ENCODE measurements at regions not wholly inside any gene's neighbourhood (a gene's known extent, or its start where the extent isn't known, plus 50 kb on each side); places are given as distances from the start of the nearest gene placed in this dataset.

DNA sequence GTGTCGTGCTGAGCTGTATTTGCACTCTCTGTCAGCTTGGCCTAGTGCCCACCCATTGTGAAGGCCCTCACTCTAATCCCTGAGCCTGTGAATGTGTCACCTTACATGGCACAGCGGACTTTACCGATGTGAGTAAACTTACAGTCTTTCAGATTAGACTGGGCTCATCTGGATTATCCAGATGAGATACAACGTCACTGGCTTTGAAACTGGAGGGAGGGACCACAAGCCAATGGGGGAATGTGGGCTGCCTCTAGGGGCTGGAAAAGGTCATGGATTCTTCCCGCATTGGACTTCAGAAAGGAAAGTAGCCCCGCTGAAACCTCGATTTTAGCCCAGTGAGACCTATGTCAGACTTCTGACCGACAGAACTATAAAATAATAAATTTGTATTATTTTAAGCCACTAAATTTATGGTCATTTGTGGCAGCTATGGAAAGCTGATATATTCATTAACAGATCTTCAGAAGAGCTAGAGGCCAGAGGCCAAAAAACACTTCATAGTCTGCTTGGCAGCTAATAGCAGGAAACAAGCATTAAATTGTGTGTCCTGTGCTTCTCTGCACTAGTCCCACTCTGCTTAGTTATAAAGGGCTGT lies 139.0 kb upstream of the GAS1 start:
- DNase-seq, result no peak

DNA sequence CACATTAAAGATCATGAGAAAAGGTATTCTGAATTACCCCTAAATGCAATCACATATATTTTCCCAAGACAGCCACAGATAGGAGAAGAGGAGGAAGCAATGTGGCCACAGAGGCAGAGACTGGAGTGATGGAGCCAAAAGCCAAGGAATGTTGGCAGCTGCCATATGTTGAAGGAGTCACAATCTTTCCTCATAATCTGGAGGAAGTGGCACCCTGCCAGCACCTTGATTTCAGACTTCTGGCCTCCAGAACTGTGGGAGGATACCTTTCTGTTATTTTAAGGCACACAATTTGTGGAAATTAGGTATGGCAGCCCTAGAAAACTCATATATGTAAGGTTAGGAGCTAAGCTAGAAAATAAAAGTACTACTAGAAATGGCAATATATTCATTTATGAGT lies 139.9 kb upstream of the GAS1 start:
- DNase-seq, result no peak

DNA sequence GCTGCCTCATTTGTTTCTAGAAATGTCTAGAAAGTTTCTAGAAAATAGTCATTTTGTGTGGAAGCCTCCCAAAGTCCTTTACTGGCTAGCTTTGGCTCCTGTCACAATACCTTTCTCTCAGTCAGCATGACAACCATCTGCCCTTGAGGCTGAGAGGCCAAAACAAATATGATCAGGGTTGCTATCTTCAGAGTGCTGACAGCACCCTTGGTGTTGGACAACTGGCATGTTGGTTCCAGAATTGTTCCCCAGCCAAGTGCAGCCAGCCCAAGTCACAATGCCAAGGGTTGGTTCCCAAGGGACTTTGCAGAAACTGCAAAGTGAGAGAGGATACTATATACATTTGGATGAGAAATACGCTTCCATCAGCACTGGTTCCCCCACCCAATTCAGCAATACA lies 140.9 kb upstream of the GAS1 start:
- no peak for DNase-seq

DNA sequence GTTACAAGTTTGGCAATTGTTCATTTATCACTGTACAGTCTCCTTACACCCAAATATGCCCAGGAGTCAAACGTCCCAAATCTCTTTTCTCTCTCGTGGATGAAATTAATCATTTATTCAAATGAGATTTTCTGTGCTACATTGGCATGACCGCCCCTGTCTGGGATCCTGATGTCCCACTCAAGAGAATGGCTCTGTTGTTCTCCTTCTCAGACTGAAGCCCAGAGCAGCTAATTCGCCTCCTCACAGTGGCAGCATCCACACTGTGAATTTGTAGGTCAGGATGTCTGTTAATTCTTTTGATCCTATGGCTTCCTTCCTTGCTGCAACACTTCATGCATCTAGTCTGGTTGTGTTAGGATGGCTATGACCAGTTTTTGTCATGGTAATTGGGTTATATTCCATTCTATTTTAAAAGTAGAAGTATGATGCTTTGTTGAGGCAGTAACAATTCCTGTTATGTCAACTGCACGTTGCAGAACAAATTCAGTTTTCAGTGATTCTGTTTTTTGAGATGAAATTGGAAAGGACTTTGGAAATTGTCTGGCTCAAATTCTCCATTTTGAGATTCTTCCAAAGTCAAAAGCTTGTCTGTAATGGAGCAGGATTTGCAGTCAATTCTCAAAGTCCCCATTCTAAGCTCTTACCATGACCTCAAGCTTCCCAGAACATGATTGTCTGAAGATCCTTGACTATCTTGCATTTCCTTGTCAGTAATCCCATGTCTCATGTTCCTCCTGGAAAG lies 141.5 kb upstream of the GAS1 start:
- no peak for DNase-seq

DNA sequence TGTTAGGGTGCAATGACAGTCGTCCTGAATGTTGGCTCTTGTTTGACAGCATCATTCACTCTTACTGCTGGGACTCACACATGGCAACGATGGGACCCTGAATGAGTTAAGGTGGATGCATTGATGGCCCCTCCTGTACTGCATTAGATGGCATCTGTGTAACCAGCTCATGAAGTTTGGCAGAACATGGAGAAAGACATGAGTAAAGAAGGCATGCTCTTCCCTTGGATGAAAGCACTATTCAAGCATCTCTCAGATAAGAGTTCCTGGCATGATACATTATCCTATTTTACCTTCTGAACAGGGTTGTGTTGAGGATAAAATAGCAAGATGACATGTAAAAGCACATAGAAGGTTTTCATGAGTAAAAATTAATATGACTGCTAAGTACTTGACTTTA lies 142.2 kb upstream of the GAS1 start:
- DNase-seq, result no peak

DNA sequence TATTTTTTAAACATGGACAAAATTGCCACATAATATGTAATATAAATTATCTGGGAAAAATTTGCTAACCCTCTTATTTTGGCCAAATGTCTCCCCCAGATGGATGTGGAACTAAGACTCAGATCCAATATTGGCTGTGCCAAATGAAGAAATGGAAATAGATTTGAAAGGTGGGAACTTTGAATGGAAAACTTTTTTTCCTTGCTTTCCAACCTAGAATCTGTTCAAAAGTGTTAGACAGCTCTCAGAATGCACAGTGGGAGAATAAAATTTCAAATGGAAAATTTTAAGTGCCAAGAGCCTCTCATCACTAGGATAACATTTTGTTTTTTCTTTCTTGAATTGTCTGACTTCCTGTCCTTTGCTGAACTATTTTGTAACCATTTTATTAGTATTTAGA lies 142.6 kb upstream of the GAS1 start:
- no peak for DNase-seq

DNA sequence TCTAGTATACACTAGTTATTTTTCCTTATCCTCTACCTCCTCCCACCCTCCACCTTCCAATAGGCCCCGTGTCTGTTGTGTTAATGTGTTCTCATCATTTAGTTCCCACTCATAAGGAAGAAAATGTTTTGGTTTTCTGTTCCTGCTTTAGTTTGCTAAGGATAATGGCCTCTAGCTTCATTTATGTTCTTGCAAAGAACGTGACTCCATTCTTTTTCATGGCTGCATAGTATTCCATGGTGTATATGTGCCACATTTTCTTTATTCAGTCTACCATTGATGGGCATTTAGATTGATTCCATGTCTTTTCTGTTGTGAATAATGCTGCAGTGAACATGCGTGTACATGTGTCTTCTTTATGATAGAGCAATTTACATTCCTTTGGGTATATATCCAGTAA lies 146.5 kb upstream of the GAS1 start:
- no peak for DNase-seq

DNA sequence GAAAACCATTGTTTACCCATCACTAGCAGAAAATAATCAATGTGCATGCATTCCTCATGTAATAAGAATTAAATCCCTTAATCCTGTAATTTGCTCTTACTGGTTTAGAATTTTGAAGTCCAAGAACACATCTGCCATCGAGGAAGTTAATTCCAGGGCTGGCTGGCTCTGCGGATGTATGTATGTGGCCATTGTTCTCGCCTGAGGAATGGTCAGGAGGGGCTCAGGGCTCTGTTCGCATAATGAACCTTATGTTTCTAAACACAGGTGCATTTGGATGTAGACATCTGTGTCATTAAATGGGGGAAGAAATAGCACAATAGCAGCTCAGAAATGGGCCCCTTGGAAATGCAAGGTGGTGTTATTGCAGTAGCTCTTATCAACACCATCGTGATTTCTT lies 148.6 kb upstream of the GAS1 start:
- DNase-seq, result no peak

DNA sequence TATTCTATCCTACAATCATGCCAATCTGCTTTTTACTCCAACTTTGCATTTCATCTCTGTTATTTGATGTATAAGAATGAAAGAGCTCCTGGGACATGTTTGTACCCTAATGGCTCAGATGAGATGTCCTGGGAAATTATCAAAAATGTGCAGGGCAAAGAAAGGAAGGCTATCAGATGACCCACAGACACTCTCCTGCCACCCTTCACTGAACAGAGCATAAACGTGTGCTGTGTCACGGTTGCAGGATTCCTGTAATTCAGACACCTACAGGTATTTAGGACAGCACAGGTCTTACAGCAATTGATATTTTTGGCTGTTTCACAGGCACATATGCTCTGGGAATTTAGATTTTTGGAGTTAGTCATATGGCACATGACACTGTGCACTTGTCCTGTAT lies 149.2 kb upstream of the GAS1 start:
- no peak for DNase-seq

DNA sequence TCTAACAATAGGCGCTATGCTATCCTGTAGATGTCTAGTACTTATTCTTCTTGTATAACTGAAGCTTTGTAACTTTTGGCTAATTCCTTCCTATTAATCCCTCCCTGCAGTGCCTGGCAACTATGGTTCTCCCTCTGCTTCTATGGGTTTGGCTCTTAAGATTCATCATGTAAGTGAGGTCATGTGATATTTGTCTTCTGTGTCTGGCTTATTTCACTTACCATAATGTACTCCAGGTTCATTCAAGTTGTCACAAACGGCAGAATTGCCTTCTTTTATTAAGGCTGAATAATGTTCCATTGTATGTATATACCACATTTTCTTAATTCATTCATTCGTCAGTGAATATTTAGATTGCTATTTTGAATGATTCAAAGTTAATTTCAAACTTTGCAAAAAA lies 149.9 kb upstream of the GAS1 start:
- DNase-seq, result no peak

DNA sequence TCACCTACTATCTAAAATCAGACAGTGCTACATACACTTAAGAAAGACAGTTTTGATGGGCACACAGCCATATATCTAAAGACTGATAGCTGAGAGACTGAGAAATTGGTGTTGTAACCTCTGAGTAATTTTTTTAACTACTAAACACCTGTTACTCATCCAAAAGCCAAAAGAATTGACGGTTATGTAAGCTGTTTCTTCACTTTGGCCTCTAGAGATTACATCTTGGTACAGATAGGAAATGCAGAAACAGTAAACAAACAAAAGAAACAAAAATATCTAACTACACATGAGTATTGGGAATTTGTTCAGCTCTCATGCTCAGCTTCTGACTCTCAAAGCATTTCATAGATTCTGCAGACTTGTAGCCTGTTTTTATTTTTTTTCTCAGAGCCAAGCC lies 152.1 kb upstream of the GAS1 start:
- DNase-seq, result no peak

DNA sequence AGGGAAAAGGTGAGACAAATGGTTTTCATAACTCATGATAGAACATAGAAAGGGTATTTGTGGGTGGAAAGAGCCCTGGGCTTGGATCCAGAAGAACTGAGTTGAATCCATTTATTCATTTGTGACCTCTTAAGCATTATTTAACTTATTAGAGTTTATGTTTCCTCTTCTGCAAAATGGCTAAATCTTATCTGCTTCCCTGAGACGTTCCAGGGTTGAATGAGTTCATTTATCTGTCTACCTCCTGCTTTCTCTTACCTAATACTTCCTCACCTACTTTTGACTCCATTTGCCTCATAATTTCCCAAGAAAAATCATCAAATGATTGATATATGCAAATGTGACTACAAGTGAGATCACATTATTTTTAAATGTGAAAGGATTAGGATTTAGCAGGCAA lies 152.7 kb upstream of the GAS1 start:
- no peak for DNase-seq

DNA sequence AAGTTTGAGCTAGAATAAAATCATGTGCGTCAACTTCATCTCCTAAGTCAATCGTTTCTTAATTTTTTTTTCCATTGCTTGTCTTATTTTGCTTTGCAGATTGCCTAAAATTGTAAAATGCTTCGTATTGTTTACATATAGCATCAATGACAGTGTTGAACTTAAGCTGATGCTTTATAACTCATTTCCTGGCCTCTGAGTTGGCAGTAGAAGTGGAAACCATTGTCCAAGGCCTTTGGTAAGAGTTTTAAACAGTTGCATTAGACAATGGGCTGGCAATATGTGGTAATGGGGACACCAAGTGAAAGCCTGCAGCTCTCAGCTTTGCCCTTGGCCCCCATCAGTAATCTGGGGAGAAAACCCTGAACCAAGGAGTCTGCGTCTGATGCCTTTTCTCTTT lies 154.8 kb upstream of the GAS1 start:
- DNase-seq, result no peak

DNA sequence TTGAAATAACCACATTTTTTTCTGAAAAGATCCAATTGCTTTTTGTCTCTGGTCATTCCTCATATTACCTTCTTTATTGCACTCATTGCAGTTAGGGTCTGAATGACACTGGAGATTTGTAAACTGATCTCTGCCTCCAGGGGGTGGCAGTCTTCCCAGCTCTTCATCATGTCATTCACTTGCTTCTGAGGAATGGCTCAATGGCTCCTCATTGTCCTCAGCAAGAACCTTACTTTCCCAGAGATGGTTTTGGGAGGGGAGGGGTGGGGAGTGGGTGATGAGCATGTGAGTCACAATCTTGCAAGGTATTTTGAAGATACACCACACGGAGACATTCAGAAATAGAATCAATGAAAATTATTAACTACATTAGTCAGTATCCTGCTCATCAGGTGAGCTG lies 159.8 kb upstream of the GAS1 start:
- no peak for DNase-seq

DNA sequence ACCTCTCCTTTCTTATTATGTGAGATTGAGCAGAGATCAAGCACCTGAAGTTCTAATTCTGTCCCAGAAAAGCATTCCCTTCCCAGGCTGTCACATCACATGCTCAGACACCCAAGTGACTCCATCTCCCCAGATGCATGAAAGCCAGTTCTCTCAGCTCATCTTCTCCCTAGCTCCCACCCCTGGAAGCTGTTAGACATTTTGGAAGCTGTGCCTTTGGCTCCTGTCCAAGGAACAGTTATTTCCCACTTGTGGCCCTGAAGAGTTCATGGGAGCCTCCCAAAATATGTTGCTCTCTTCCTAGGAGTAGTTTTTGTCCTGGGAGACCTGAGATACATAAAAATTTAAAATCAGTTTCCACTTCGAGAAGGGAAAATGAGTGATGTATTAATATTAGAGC lies 161.4 kb upstream of the GAS1 start:
- no peak for DNase-seq

DNA sequence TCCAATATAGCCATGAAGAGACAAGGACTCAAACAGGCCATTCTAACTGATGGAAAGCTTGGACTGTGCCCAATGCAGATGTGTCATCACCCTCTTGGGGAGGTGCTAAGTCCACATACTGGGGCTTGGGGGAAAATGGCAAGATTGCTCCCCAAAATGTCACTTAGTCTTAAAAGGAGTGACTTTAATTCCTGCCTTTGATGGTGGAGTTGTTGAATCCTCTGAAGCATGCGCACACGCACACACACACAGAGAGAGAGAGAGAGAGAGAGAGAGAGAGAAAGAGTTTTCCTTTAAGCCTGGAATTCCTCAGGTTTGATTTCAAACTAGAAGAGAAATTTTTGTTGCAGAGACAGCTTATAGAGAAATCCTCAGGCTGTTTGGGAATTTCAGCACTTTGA lies 161.9 kb upstream of the GAS1 start:
- DNase-seq, result no peak

DNA sequence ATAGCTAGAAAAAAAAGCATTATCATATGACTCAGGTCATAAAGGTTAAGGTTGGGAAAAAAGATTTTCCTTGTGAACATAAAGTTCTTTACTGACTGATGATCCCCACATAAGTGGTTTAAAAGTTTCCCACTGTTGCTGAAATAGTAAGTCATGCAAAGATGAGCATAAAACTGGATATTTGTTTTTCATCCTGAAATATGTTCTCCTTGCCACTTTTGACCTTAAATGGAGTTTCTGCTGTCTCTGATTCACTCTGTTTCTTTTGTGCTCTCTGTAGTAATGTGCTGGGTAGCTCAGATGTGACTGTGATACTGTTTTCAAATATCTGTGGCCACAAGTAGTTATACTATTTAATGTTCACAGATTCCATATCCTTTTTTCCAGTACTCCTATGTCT lies 162.5 kb upstream of the GAS1 start:
- DNase-seq, result no peak

DNA sequence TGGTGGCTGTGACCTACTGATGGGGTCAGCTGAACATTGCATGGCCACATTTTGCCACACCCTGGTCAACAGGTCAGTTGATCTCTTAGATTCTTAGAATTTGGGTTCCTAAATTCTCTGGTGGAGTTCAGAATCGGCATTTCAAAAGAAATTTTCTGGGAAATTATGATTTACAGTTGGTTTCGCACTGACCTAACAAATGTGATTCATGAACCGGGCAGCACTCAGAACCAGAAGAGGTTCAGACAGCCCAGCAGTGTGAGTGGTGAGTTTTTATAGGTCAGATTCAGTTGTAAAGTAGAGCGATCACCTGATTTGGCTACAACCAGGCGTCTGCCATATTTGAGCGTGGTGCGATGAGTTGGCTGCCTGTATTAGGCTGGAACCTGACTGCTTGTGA lies 163.7 kb upstream of the GAS1 start:
- DNase-seq, result no peak

DNA sequence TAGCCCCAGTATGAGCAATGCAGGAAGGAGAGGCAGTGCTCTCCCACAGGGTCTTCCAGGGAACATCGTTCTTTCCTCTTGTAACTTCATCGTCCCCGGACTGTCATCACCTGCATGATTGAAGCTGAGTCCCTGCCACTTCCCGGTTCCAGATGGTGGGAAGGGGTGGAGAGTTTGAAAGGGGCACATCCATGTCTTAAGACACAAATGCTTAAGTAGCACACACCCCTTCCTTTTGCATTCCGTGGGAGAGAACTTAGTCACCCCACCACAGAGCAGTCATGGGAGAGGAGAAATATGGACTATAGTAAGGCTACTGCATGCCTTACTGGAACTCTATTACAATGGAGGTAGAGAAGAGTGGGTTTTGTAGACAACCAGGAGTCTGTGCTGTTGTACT lies 165.3 kb upstream of the GAS1 start:
- no peak for DNase-seq

DNA sequence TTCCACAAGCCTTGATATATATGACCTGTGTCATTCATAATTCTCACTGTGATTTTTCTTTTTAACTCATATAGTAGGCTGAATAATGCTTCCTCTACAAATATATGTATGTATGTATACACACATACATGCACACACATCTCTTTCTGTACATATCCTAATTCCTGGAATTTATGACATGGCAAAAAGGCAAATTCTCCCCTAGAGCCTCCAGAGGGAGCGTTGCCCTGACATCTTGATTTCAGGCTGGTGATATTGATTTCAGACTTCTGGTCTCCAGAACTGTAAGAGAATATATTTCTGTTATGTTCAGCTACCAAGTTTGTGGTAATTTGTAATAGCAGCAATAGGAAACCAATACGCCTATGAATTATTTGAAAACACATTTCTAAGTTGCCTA lies 166.6 kb upstream of the GAS1 start:
- no peak for DNase-seq

DNA sequence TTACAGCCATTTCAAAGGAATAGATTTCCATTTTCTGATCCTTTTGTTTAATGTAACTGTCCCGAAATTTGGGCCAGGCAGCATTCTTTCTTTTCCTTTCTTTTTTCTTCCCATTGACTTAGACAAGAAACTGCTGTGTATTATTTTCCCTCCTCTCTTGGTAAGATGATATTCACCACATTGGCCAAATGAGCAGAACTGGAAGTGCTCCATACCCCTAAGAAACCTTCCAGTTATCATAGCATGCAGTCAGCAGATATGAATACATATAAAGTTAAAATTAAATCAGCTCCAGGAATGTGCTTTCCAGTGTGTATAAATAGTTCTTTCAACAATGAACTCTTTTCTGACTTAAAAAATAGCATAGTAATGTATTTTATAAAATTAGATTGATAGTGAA lies 168.5 kb upstream of the GAS1 start:
- DNase-seq, result no peak

DNA sequence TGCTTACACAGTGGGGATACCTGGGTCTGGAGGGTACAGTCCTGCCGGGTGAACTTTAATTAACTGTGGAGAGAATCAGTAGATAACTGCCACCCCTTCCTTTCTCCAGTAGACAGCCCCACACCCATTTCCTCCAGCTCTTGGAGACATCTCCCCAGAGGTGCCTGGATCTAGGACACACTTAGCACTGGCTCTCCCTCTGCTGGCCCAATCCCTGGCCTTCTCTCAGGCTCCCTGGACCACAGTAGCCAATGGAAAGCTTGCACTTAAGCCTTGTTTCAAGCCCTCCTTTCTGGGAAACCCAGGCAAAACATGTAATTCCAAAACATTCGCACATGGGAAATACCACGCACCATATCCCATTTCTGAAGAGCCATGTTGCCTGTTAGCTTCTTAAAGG lies 169.2 kb upstream of the GAS1 start:
- DNase-seq, result no peak

DNA sequence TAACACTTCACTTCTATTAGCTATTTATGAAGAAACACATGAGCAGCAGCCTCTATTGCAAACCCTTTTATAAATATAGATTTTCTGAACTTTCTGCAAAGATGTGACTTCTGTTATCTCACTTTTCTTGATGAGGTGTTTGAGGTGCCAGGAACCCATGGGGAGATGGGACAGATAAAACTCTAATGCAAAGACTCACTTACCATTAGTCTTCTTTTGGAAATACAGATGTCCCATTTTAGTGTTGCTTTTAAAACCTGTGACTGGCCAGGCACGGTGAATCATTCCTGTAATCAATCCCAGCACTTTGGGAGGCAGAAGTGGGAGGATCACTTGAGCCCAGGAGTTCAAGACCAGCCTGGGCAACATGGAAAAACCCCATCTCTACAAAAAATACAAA lies 171.3 kb upstream of the GAS1 start:
- DNase-seq, result no peak

DNA sequence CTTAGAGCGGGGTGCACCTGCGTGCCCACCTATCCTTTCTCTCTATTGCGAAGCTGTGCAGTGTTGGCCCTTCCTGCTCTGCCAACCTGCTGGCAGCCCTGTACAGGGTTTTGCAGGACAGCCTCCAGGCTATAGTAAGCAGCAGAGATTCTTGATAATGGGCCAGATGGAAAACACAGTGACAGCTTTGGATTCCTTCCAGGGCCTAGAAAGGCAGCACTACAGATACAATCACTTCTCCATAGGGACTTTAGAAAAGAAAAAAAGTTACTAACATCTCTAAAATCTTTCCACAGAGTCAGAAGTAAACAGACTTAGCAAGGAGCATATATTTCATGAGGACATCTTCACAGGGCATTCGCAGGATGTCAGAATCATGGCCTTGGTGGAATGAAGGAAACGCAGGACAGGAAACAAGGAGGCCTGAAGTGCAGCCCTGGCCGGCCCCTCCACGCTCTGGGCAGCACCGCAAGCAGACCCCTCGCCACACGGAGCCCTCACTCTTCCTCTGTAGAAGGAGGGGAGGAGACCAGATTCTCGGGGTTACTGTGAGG lies 172.1 kb upstream of the GAS1 start:
- DNase-seq, result no peak

DNA sequence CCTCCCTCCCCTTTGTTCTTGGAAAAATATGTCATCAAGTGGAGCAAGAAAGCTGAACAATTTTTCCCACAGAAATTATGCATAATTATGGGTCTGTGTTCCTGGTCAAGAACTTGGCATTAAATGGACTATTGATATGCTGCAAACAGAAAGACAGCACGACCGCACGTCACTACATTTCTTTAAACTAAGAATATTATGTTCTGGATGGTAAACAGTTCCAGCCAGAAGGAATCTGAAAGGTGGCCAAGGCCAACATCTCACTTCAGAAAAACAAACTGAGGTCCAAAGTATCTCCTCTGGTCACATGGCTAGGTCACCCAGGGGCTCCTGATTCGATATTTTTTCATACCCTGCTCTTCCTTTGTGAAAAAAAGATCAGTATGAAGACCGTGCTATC lies 173.3 kb upstream of the GAS1 start:
- no peak for DNase-seq

All from CD4-positive, alpha-beta T cell treated with Interleukin-1 beta for 1 hour (primary cell).